GM23338 (cell line): ENCODE measurements at regions not wholly inside any gene's neighbourhood (a gene's known extent, or its start where the extent isn't known, plus 50 kb on each side); places are given as distances from the start of the nearest gene placed in this dataset.

Experiments
- ATAC-seq: fragments of 200-7000 bp; cut with Tn5 transposase; 3 replicates; pipeline ENCODE4 v1.9.1; 2020
- DNase-seq: peaks from one replicate; pipeline ENCODE4 v3.0.0-alpha.2; 2015; ENCODE audit warnings: low spot score
- H2AFZ ChIP-seq: fragments of 200-600 bp; sonication (generic); 2 replicates; pipeline ENCODE4 v1.8.0; 2016; ENCODE audit warnings: antibody characterized with exemption, mild to moderate bottlenecking, moderate library complexity
- H3F3A ChIP-seq: fragments of 200-600 bp; sonication (generic); replicated peaks from 2 replicates; pipeline ENCODE4 v1.8.0; 2017; ENCODE audit warnings: antibody characterized with exemption, mixed run types, low read depth
- H3K27ac ChIP-seq: fragments of 200-600 bp; sonication (generic); 2 replicates; pipeline ENCODE4 v1.6.1; 2016; ENCODE audit warnings: low read depth
- H3K27me3 ChIP-seq: fragments of 200-600 bp; sonication (generic); 2 replicates; pipeline ENCODE4 v1.8.0; 2016; ENCODE audit warnings: mild to moderate bottlenecking, mixed run types, moderate library complexity; ENCODE audit not compliant: insufficient read depth
- H3K36me3 ChIP-seq: fragments of 200-600 bp; sonication (generic); 2 replicates; pipeline ENCODE4 v1.8.0; 2016; ENCODE audit warnings: mild to moderate bottlenecking; ENCODE audit not compliant: insufficient read depth
- H3K4me1 ChIP-seq: fragments of 200-600 bp; sonication (generic); 2 replicates; pipeline ENCODE4 v1.8.0; 2016; ENCODE audit warnings: mild to moderate bottlenecking, moderate library complexity; ENCODE audit not compliant: insufficient read depth
- H3K4me2 ChIP-seq: fragments of 200-600 bp; sonication (generic); 2 replicates; pipeline ENCODE4 v1.7.1; 2017; ENCODE audit warnings: mixed run types
- H3K4me3 ChIP-seq: fragments of 200-600 bp; sonication (generic); 2 replicates; pipeline ENCODE4 v1.6.1; 2016; ENCODE audit warnings: mixed run types
- H3K79me2 ChIP-seq: fragments of 200-600 bp; sonication (generic); replicated peaks from 2 replicates; pipeline ENCODE4 v1.8.0; 2017; ENCODE audit warnings: mild to moderate bottlenecking; ENCODE audit not compliant: insufficient read depth
- H3K9me2 ChIP-seq: fragments of 200-600 bp; sonication (generic); 2 replicates; pipeline ENCODE4 v1.8.0; 2017; ENCODE audit not compliant: insufficient read depth
- H4K20me1 ChIP-seq: fragments of 200-600 bp; sonication (generic); replicated peaks from 2 replicates; pipeline ENCODE4 v1.8.0; 2017; ENCODE audit warnings: mild to moderate bottlenecking; ENCODE audit not compliant: insufficient read depth
- H3K27ac Mint-ChIP-seq: 2 replicates; pipeline ENCODE4 v1.8.0; 2020; ENCODE audit warnings: inconsistent platforms, mild to moderate bottlenecking, moderate library complexity, mixed read lengths
- H3K27me3 Mint-ChIP-seq: 3 replicates; pipeline ENCODE4 v1.8.0; 2022; ENCODE audit warnings: low read depth, mild to moderate bottlenecking, moderate library complexity, mixed read lengths, inconsistent platforms; ENCODE audit not compliant: insufficient read depth, poor library complexity
- H3K36me3 Mint-ChIP-seq: 3 replicates; pipeline ENCODE4 v1.8.0; 2021; ENCODE audit warnings: low read depth, mild to moderate bottlenecking, inconsistent platforms, moderate library complexity, mixed read lengths
- H3K4me1 Mint-ChIP-seq: 3 replicates; pipeline ENCODE4 v1.8.0; 2020; ENCODE audit warnings: mild to moderate bottlenecking, inconsistent platforms, mixed read lengths
- H3K4me3 Mint-ChIP-seq: 3 replicates; pipeline ENCODE4 v1.8.0; 2021; ENCODE audit warnings: moderate library complexity, mild to moderate bottlenecking, inconsistent platforms, mixed read lengths
- H3K9me3 Mint-ChIP-seq: 3 replicates; pipeline ENCODE4 v1.8.0; 2020; ENCODE audit warnings: moderate library complexity, mild to moderate bottlenecking, inconsistent platforms, mixed read lengths
- CREB1 ChIP-seq: fragments of 250-450 bp; sonication (Bioruptor Pico); IDR thresholded peaks from 2 replicates; pipeline ENCODE4 v1.5.0; 2020; ENCODE audit warnings: low read depth, mild to moderate bottlenecking, moderate library complexity
- EZH2 ChIP-seq: fragments of 200-600 bp; sonication (generic); IDR thresholded peaks from one replicate; pipeline ENCODE4 v1.8.0; 2017; ENCODE audit warnings: antibody characterized with exemption, mild to moderate bottlenecking, low read depth; ENCODE audit not compliant: unreplicated experiment
- JUNB ChIP-seq: IDR thresholded peaks from one replicate; pipeline ENCODE4 v1.6.1; 2016; ENCODE audit warnings: antibody characterized with exemption; ENCODE audit not compliant: unreplicated experiment
- POLR2AphosphoS5 ChIP-seq: IDR thresholded peaks from 2 replicates; pipeline ENCODE4 v1.6.1; 2016; ENCODE audit warnings: antibody characterized with exemption, low read depth
- STAT1 ChIP-seq: IDR thresholded peaks from one replicate; pipeline ENCODE4 v1.6.1; 2016; ENCODE audit warnings: antibody characterized with exemption; ENCODE audit not compliant: unreplicated experiment
- TF ChIP-seq, protein P1 (sequence below): fragments of 250-450 bp; sonication (Bioruptor Pico); IDR thresholded peaks from 2 replicates; pipeline ENCODE4 v1.5.0; 2020; ENCODE audit warnings: mild to moderate bottlenecking, moderate library complexity
- TF ChIP-seq, protein P2 (sequence below): IDR thresholded peaks from 2 replicates; pipeline ENCODE4 v1.6.1; 2016; ENCODE audit warnings: antibody characterized with exemption
- TF ChIP-seq, protein P3 (sequence below), 2 experiments: fragments of 200-600 bp in 1 of 2; sonication (generic) in 1 of 2; conservative IDR thresholded peaks; 2 replicates each; pipeline versions ENCODE4 v1.5.1 to v1.6.1; 2016 to 2017; ENCODE audit warnings: antibody characterized with exemption in 2 of 2, low read depth in 2 of 2, mild to moderate bottlenecking in 2 of 2, moderate library complexity in 1 of 2

DNA sequence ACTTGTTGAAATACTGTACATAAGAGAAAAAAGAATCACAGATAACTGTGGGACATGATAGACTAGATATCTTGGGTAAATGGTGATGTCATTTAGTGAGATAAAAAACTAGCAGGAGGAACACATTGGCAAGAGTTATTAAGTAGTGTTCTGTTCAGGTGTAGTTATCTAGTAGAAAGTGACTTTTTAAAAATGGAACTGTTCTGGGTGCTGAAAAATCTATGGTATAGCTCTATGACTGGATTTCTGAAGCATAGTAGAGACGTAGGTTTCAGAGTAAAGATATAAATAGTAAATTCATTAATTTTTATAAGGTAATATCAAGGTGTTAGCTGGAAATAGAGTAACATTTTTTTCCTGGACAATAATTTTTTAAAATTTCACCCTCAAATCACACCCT, 225.1 kb upstream of the UGT8 start:
- Histone ChIP-seq H3K79me2 (no peaks in the 10 kb centered on the region), H3K36me3 (no peaks in the 10 kb centered on the region), H3K4me3 (no peak overlapping the region), H3K4me2 (no peak overlapping the region), H3K9me2 (no peaks in the 10 kb centered on the region), H3K27ac (no peak overlapping the region), H3F3A (no peaks in the 10 kb centered on the region), H3K27me3 (no peaks in the 10 kb centered on the region), H4K20me1 (no peaks in the 10 kb centered on the region), H3K4me1 (no peaks in the 10 kb centered on the region), H2AFZ (no peak overlapping the region)
- Mint-ChIP-seq H3K36me3 (no peaks in the 10 kb centered on the region), H3K4me1 (no peaks in the 10 kb centered on the region), H3K27me3 (peaks cover 3% of the 10 kb centered on the region), H3K9me3 (no peaks in the 10 kb centered on the region), H3K27ac (no peak overlapping the region), H3K4me3 (no peak overlapping the region)
- no peak for DNase-seq
- no peak for ATAC-seq
- TF ChIP-seq CREB1 (CRISPR knock-in tag) (no peak), EZH2 (no peak), STAT1 (no peak), POLR2AphosphoS5 (no peak), JUNB (no peak)
- TF ChIP-seq, protein P1, sequence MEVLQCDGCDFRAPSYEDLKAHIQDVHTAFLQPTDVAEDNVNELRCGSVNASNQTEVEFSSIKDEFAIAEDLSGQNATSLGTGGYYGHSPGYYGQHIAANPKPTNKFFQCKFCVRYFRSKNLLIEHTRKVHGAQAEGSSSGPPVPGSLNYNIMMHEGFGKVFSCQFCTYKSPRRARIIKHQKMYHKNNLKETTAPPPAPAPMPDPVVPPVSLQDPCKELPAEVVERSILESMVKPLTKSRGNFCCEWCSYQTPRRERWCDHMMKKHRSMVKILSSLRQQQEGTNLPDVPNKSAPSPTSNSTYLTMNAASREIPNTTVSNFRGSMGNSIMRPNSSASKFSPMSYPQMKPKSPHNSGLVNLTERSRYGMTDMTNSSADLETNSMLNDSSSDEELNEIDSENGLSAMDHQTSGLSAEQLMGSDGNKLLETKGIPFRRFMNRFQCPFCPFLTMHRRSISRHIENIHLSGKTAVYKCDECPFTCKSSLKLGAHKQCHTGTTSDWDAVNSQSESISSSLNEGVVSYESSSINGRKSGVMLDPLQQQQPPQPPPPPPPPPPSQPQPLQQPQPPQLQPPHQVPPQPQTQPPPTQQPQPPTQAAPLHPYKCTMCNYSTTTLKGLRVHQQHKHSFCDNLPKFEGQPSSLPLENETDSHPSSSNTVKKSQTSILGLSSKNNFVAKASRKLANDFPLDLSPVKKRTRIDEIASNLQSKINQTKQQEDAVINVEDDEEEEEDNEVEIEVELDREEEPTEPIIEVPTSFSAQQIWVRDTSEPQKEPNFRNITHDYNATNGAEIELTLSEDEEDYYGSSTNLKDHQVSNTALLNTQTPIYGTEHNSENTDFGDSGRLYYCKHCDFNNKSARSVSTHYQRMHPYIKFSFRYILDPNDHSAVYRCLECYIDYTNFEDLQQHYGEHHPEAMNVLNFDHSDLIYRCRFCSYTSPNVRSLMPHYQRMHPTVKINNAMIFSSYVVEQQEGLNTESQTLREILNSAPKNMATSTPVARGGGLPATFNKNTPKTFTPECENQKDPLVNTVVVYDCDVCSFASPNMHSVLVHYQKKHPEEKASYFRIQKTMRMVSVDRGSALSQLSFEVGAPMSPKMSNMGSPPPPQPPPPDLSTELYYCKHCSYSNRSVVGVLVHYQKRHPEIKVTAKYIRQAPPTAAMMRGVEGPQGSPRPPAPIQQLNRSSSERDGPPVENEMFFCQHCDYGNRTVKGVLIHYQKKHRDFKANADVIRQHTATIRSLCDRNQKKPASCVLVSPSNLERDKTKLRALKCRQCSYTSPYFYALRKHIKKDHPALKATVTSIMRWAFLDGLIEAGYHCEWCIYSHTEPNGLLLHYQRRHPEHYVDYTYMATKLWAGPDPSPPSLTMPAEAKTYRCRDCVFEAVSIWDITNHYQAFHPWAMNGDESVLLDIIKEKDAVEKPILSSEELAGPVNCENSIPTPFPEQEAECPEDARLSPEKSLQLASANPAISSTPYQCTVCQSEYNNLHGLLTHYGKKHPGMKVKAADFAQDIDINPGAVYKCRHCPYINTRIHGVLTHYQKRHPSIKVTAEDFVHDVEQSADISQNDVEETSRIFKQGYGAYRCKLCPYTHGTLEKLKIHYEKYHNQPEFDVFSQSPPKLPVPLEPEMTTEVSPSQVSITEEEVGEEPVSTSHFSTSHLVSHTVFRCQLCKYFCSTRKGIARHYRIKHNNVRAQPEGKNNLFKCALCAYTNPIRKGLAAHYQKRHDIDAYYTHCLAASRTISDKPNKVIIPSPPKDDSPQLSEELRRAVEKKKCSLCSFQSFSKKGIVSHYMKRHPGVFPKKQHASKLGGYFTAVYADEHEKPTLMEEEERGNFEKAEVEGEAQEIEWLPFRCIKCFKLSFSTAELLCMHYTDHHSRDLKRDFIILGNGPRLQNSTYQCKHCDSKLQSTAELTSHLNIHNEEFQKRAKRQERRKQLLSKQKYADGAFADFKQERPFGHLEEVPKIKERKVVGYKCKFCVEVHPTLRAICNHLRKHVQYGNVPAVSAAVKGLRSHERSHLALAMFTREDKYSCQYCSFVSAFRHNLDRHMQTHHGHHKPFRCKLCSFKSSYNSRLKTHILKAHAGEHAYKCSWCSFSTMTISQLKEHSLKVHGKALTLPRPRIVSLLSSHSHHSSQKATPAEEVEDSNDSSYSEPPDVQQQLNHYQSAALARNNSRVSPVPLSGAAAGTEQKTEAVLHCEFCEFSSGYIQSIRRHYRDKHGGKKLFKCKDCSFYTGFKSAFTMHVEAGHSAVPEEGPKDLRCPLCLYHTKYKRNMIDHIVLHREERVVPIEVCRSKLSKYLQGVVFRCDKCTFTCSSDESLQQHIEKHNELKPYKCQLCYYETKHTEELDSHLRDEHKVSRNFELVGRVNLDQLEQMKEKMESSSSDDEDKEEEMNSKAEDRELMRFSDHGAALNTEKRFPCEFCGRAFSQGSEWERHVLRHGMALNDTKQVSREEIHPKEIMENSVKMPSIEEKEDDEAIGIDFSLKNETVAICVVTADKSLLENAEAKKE, result no peak
- TF ChIP-seq, protein P2, sequence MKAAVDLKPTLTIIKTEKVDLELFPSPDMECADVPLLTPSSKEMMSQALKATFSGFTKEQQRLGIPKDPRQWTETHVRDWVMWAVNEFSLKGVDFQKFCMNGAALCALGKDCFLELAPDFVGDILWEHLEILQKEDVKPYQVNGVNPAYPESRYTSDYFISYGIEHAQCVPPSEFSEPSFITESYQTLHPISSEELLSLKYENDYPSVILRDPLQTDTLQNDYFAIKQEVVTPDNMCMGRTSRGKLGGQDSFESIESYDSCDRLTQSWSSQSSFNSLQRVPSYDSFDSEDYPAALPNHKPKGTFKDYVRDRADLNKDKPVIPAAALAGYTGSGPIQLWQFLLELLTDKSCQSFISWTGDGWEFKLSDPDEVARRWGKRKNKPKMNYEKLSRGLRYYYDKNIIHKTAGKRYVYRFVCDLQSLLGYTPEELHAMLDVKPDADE, result no peak
- TF ChIP-seq, protein P3, sequence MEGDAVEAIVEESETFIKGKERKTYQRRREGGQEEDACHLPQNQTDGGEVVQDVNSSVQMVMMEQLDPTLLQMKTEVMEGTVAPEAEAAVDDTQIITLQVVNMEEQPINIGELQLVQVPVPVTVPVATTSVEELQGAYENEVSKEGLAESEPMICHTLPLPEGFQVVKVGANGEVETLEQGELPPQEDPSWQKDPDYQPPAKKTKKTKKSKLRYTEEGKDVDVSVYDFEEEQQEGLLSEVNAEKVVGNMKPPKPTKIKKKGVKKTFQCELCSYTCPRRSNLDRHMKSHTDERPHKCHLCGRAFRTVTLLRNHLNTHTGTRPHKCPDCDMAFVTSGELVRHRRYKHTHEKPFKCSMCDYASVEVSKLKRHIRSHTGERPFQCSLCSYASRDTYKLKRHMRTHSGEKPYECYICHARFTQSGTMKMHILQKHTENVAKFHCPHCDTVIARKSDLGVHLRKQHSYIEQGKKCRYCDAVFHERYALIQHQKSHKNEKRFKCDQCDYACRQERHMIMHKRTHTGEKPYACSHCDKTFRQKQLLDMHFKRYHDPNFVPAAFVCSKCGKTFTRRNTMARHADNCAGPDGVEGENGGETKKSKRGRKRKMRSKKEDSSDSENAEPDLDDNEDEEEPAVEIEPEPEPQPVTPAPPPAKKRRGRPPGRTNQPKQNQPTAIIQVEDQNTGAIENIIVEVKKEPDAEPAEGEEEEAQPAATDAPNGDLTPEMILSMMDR (conservative IDR thresholded peaks at IDR 0.05; ENCODE audit: low read depth in 2 of 2), result no peak
